Retinal pigment epithelial cell (primary cell): ENCODE measurements at regions not wholly inside any gene's neighbourhood (a gene's known extent, or its start where the extent isn't known, plus 50 kb on each side); places are given as distances from the start of the nearest gene placed in this dataset.

Experiments
- DNase-seq: peaks from one replicate; pipeline ENCODE4 v3.0.0-alpha.2; 2010; ENCODE audit warnings: low read depth
- H3K4me3 ChIP-seq: 2 replicates; pipeline ENCODE4 v1.5.1; 2011; ENCODE audit warnings: mild to moderate bottlenecking, low read length, control low read depth, moderate library complexity
- CTCF ChIP-seq: conservative IDR thresholded peaks from 2 replicates; pipeline ENCODE4 v1.5.1; 2011; ENCODE audit warnings: low read depth, low read length, control low read depth, inconsistent platforms

- no peak for DNase-seq
- TF ChIP-seq CTCF: no peak
- no peak overlapping the region for H3K4me3 ChIP-seq
These were observed 350.3 kb downstream of the SLC6A15 start for GRCh38 chr12:84562331-84562730.

GRCh38 chr12:84561351-84561750 is 351.2 kb downstream of the SLC6A15 start:
- no peak for TF ChIP-seq CTCF
- DNase-seq: no peak
- H3K4me3 ChIP-seq: no peak overlapping the region

GRCh38 chr12:84554199-84554723 is 358.3 kb downstream of the SLC6A15 start:
- no peak overlapping the region for H3K4me3 ChIP-seq
- no peak for DNase-seq
- no peak for TF ChIP-seq CTCF

- DNase-seq: no peak
- no peak overlapping the region for H3K4me3 ChIP-seq
- TF ChIP-seq CTCF: no peak
These were observed 359.1 kb downstream of the SLC6A15 start for GRCh38 chr12:84553331-84554117.

- H3K4me3 ChIP-seq: no peak overlapping the region
- DNase-seq: no peak
- TF ChIP-seq CTCF: no peak
These were observed 361.2 kb downstream of the SLC6A15 start for GRCh38 chr12:84551373-84551772.

- TF ChIP-seq CTCF: no peak
- no peak overlapping the region for H3K4me3 ChIP-seq
- no peak for DNase-seq
These were observed 362.1 kb downstream of the SLC6A15 start for GRCh38 chr12:84550518-84550917.

GRCh38 chr12:84542289-84542688 is 370.3 kb downstream of the SLC6A15 start:
- no peak for TF ChIP-seq CTCF
- no peak for DNase-seq
- H3K4me3 ChIP-seq: no peak overlapping the region
